HG03442 (cell line): ENCODE measurements at regions not wholly inside any gene's neighbourhood (a gene's known extent, or its start where the extent isn't known, plus 50 kb on each side); places are given as distances from the start of the nearest gene placed in this dataset.
A peak's percentile ranks its signal among the peaks of the same experiment; 100 is the strongest.

Experiments
- ATAC-seq: cut with Tn5 transposase; IDR thresholded peaks from one replicate; pipeline ENCODE4 v1.9.1; 2021; ENCODE audit warnings: mild to moderate bottlenecking, moderate library complexity; ENCODE audit not compliant: unreplicated experiment

GRCh38 chr1:69290291-69290690, 277.4 kb upstream of the LRRC7 start:
- no peak for ATAC-seq

GRCh38 chr1:69291541-69291940, 276.2 kb upstream of the LRRC7 start:
- no peak for ATAC-seq

- ATAC-seq = no peak
Observed at GRCh38 chr1:69292833-69293232, 274.9 kb upstream of the LRRC7 start.

- no peak for ATAC-seq
Observed at GRCh38 chr1:69294171-69294570, 273.6 kb upstream of the LRRC7 start.

GRCh38 chr1:69295265-69295664, 272.5 kb upstream of the LRRC7 start:
- ATAC-seq = no peak

- no peak for ATAC-seq
Observed at GRCh38 chr1:69305621-69306020, 262.1 kb upstream of the LRRC7 start.

- ATAC-seq = no peak
Observed at GRCh38 chr1:69312055-69312732, 255.5 kb upstream of the LRRC7 start.

GRCh38 chr1:69313118-69313517, 254.6 kb upstream of the LRRC7 start:
- no peak for ATAC-seq

- no peak for ATAC-seq
Observed at GRCh38 chr1:69315416-69315815, 252.3 kb upstream of the LRRC7 start.

GRCh38 chr1:69315823-69316222, 251.9 kb upstream of the LRRC7 start:
- no peak for ATAC-seq

- no peak for ATAC-seq
Observed at GRCh38 chr1:69319287-69319686, 248.4 kb upstream of the LRRC7 start.

- peak; percentile 83 for ATAC-seq
Observed at GRCh38 chr1:69320757-69321211, 246.9 kb upstream of the LRRC7 start.

GRCh38 chr1:69321311-69321710, 246.4 kb upstream of the LRRC7 start:
- ATAC-seq = no peak

GRCh38 chr1:69328186-69328585, 239.5 kb upstream of the LRRC7 start:
- ATAC-seq = no peak

- ATAC-seq = no peak
Observed at GRCh38 chr1:69363236-69363635, 204.5 kb upstream of the LRRC7 start.

GRCh38 chr1:69373520-69373919, 194.2 kb upstream of the LRRC7 start:
- ATAC-seq = no peak

GRCh38 chr1:69376408-69376807, 191.3 kb upstream of the LRRC7 start:
- no peak for ATAC-seq

- no peak for ATAC-seq
Observed at GRCh38 chr1:69377507-69377906, 190.2 kb upstream of the LRRC7 start.

GRCh38 chr1:69388044-69388443, 179.7 kb upstream of the LRRC7 start:
- no peak for ATAC-seq

- no peak for ATAC-seq
Observed at GRCh38 chr1:69400128-69400527, 167.6 kb upstream of the LRRC7 start.

GRCh38 chr1:69401879-69402278, 165.8 kb upstream of the LRRC7 start:
- ATAC-seq = no peak

GRCh38 chr1:69403756-69404320, 163.9 kb upstream of the LRRC7 start:
- no peak for ATAC-seq

- no peak for ATAC-seq
Observed at GRCh38 chr1:69404486-69404885, 163.2 kb upstream of the LRRC7 start.
